ENCODE measurements at regions not wholly inside any gene's neighbourhood (a gene's known extent, or its start where the extent isn't known, plus 50 kb on each side); places are given as distances from the start of the nearest gene placed in this dataset.
"Not testable (repeated sequence)": the region's sequence is repeated elsewhere in the genome, so short reads cannot be mapped to it uniquely, and the experiment has no call there.

- no peak for DNase-seq (ENCODE audit: extremely low read depth, low read depth)
- no peak overlapping the region for H3K4me3 ChIP-seq (replicated peaks; ENCODE audit: low read depth, low read length)
- no peak for TF ChIP-seq CTCF (IDR thresholded peaks at IDR 0.05; ENCODE audit: low read depth, low read length, missing control alignments)
Observed at GRCh38 chr20:22690000-22690399, 105.6 kb upstream of the FOXA2 start.

- no peak overlapping the region for H3K4me3 ChIP-seq (replicated peaks; ENCODE audit: low read depth, low read length)
- DNase-seq (ENCODE audit: extremely low read depth, low read depth): no peak
- no peak for TF ChIP-seq CTCF (IDR thresholded peaks at IDR 0.05; ENCODE audit: low read depth, low read length, missing control alignments)
Observed at GRCh38 chr20:22690616-22691179, 106.3 kb upstream of the FOXA2 start.

GRCh38 chr20:22691369-22692118 lies 107.2 kb upstream of the FOXA2 start:
- no peak overlapping the region for H3K4me3 ChIP-seq (replicated peaks; ENCODE audit: low read depth, low read length)
- DNase-seq (ENCODE audit: extremely low read depth, low read depth): peak; percentile 12
- TF ChIP-seq CTCF (IDR thresholded peaks at IDR 0.05; ENCODE audit: low read depth, low read length, missing control alignments): peak; percentile 83

- no peak for TF ChIP-seq CTCF (IDR thresholded peaks at IDR 0.05; ENCODE audit: low read depth, low read length, missing control alignments)
- no peak for DNase-seq (ENCODE audit: extremely low read depth, low read depth)
Observed at GRCh38 chr20:22692119-22692475, 107.7 kb upstream of the FOXA2 start.

GRCh38 chr20:22692620-22693019 lies 108.2 kb upstream of the FOXA2 start:
- DNase-seq (ENCODE audit: extremely low read depth, low read depth); H3K4me3 ChIP-seq (replicated peaks; ENCODE audit: low read depth, low read length): not testable (repeated sequence)

More at GRCh38 chr20:22692119-22692475, 107.7 kb upstream of the FOXA2 start:
- no peak overlapping the region for H3K4me3 ChIP-seq (replicated peaks; ENCODE audit: low read depth, low read length)

- no peak overlapping the region for H3K4me3 ChIP-seq (replicated peaks; ENCODE audit: low read depth, low read length)
- DNase-seq (ENCODE audit: extremely low read depth, low read depth): no peak
- no peak for TF ChIP-seq CTCF (IDR thresholded peaks at IDR 0.05; ENCODE audit: low read depth, low read length, missing control alignments)
Observed at GRCh38 chr20:22696759-22697158, 112.4 kb upstream of the FOXA2 start.

GRCh38 chr20:22698259-22698842 lies 114.0 kb upstream of the FOXA2 start:
- TF ChIP-seq CTCF (IDR thresholded peaks at IDR 0.05; ENCODE audit: low read depth, low read length, missing control alignments): no peak
- DNase-seq (ENCODE audit: extremely low read depth, low read depth): no peak
- no peak overlapping the region for H3K4me3 ChIP-seq (replicated peaks; ENCODE audit: low read depth, low read length)

Data from HFF-Myc (cell line).